ENCODE measurements at regions not wholly inside any gene's neighbourhood (a gene's known extent, or its start where the extent isn't known, plus 50 kb on each side); places are given as distances from the start of the nearest gene placed in this dataset.
"Not testable (repeated sequence)": the region's sequence is repeated elsewhere in the genome, so short reads cannot be mapped to it uniquely, and the experiment has no call there.

GRCh38 chr14:34381304-34381703 is 80.7 kb downstream of the SPTSSA start:
- H3K9me3 ChIP-seq (ENCODE audit: insufficient read depth, low read length); H3K4me3 ChIP-seq (ENCODE audit: insufficient read length, low read depth); H3K9ac ChIP-seq (ENCODE audit: insufficient read length, low read depth); DNase-seq (ENCODE audit: low read depth, low spot score); H3K4me1 ChIP-seq (ENCODE audit: insufficient read depth, insufficient read length); H3K36me3 ChIP-seq (ENCODE audit: insufficient read depth, insufficient read length, low read length); H3K27me3 ChIP-seq (ENCODE audit: insufficient read depth, insufficient read length): not testable (repeated sequence)

GRCh38 chr14:34380471-34380845 is 81.6 kb downstream of the SPTSSA start:
- TF ChIP-seq SUZ12 (IDR thresholded peaks at IDR 0.05; ENCODE audit: extremely low read depth, insufficient read depth, insufficient read length) (no peak), ZNF274 (IDR thresholded peaks at IDR 0.05; ENCODE audit: low read depth, low read length) (no peak), YY1 (IDR thresholded peaks at IDR 0.05; ENCODE audit: insufficient read depth, insufficient read length) (no peak)
- no peaks in the 10 kb centered on the region for H3K36me3 ChIP-seq (ENCODE audit: insufficient read depth, insufficient read length, low read length)
- H3K4me3 ChIP-seq (ENCODE audit: insufficient read length, low read depth), result no peak overlapping the region
- H3K4me1 ChIP-seq (ENCODE audit: insufficient read depth, insufficient read length), result peaks cover 2% of the 10 kb centered on the region
- no peaks in the 10 kb centered on the region for H3K9me3 ChIP-seq (ENCODE audit: insufficient read depth, low read length)
- no peak overlapping the region for H3K9ac ChIP-seq (ENCODE audit: insufficient read length, low read depth)
- no peak for DNase-seq (ENCODE audit: low read depth, low spot score)
- no peaks in the 10 kb centered on the region for H3K27me3 ChIP-seq (ENCODE audit: insufficient read depth, insufficient read length)

- DNase-seq (ENCODE audit: low read depth, low spot score), result no peak
Measured at GRCh38 chr14:34379816-34380470, 82.1 kb downstream of the SPTSSA start.

GRCh38 chr14:34376649-34377267 is 85.3 kb downstream of the SPTSSA start:
- Histone ChIP-seq H3K27me3 (ENCODE audit: insufficient read depth, insufficient read length) (no peaks in the 10 kb centered on the region), H3K36me3 (ENCODE audit: insufficient read depth, insufficient read length, low read length) (no peaks in the 10 kb centered on the region), H3K9me3 (ENCODE audit: insufficient read depth, low read length) (no peaks in the 10 kb centered on the region), H3K4me3 (ENCODE audit: insufficient read length, low read depth) (no peak overlapping the region), H3K9ac (ENCODE audit: insufficient read length, low read depth) (no peak overlapping the region), H3K4me1 (ENCODE audit: insufficient read depth, insufficient read length) (peaks cover 2% of the 10 kb centered on the region)
- no peak for DNase-seq (ENCODE audit: low read depth, low spot score)
- TF ChIP-seq ZNF274 (IDR thresholded peaks at IDR 0.05; ENCODE audit: low read depth, low read length), result no peak
- no peak for TF ChIP-seq YY1 (IDR thresholded peaks at IDR 0.05; ENCODE audit: insufficient read depth, insufficient read length)
- TF ChIP-seq SUZ12 (IDR thresholded peaks at IDR 0.05; ENCODE audit: extremely low read depth, insufficient read depth, insufficient read length), result no peak

More at GRCh38 chr14:34379816-34380470, 82.1 kb downstream of the SPTSSA start:
- H3K9me3 ChIP-seq (ENCODE audit: insufficient read depth, low read length), result no peaks in the 10 kb centered on the region
- no peak overlapping the region for H3K4me3 ChIP-seq (ENCODE audit: insufficient read length, low read depth)
- no peak for TF ChIP-seq SUZ12 (IDR thresholded peaks at IDR 0.05; ENCODE audit: extremely low read depth, insufficient read depth, insufficient read length)
- TF ChIP-seq YY1 (IDR thresholded peaks at IDR 0.05; ENCODE audit: insufficient read depth, insufficient read length), result no peak
- no peak for TF ChIP-seq ZNF274 (IDR thresholded peaks at IDR 0.05; ENCODE audit: low read depth, low read length)
- no peaks in the 10 kb centered on the region for H3K27me3 ChIP-seq (ENCODE audit: insufficient read depth, insufficient read length)
- no peak overlapping the region for H3K9ac ChIP-seq (ENCODE audit: insufficient read length, low read depth)
- H3K4me1 ChIP-seq (ENCODE audit: insufficient read depth, insufficient read length), result peaks cover 2% of the 10 kb centered on the region
- no peaks in the 10 kb centered on the region for H3K36me3 ChIP-seq (ENCODE audit: insufficient read depth, insufficient read length, low read length)

- no peaks in the 10 kb centered on the region for H3K9me3 ChIP-seq (ENCODE audit: insufficient read depth, low read length)
- TF ChIP-seq YY1 (IDR thresholded peaks at IDR 0.05; ENCODE audit: insufficient read depth, insufficient read length), result no peak
- no peak overlapping the region for H3K4me3 ChIP-seq (ENCODE audit: insufficient read length, low read depth)
- no peak for DNase-seq (ENCODE audit: low read depth, low spot score)
- no peaks in the 10 kb centered on the region for H3K36me3 ChIP-seq (ENCODE audit: insufficient read depth, insufficient read length, low read length)
- H3K27me3 ChIP-seq (ENCODE audit: insufficient read depth, insufficient read length), result no peaks in the 10 kb centered on the region
- peaks cover 2% of the 10 kb centered on the region for H3K4me1 ChIP-seq (ENCODE audit: insufficient read depth, insufficient read length)
- no peak overlapping the region for H3K9ac ChIP-seq (ENCODE audit: insufficient read length, low read depth)
Measured at GRCh38 chr14:34374998-34375740, 86.9 kb downstream of the SPTSSA start.

- Histone ChIP-seq H3K4me3 (ENCODE audit: insufficient read length, low read depth) (no peak overlapping the region), H3K4me1 (ENCODE audit: insufficient read depth, insufficient read length) (no peaks in the 10 kb centered on the region), H3K9ac (ENCODE audit: insufficient read length, low read depth) (no peak overlapping the region), H3K27me3 (ENCODE audit: insufficient read depth, insufficient read length) (no peaks in the 10 kb centered on the region), H3K36me3 (ENCODE audit: insufficient read depth, insufficient read length, low read length) (no peaks in the 10 kb centered on the region), H3K9me3 (ENCODE audit: insufficient read depth, low read length) (no peaks in the 10 kb centered on the region)
- TF ChIP-seq SUZ12 (IDR thresholded peaks at IDR 0.05; ENCODE audit: extremely low read depth, insufficient read depth, insufficient read length) (no peak), YY1 (IDR thresholded peaks at IDR 0.05; ENCODE audit: insufficient read depth, insufficient read length) (no peak), ZNF274 (IDR thresholded peaks at IDR 0.05; ENCODE audit: low read depth, low read length) (no peak)
- DNase-seq (ENCODE audit: low read depth, low spot score), result no peak
Measured at GRCh38 chr14:34373191-34373590, 88.8 kb downstream of the SPTSSA start.

GRCh38 chr14:34372786-34373185 is 89.3 kb downstream of the SPTSSA start:
- DNase-seq (ENCODE audit: low read depth, low spot score), result no peak
- H3K9me3 ChIP-seq (ENCODE audit: insufficient read depth, low read length), result no peaks in the 10 kb centered on the region
- H3K9ac ChIP-seq (ENCODE audit: insufficient read length, low read depth), result no peak overlapping the region
- H3K36me3 ChIP-seq (ENCODE audit: insufficient read depth, insufficient read length, low read length), result no peaks in the 10 kb centered on the region
- TF ChIP-seq ZNF274 (IDR thresholded peaks at IDR 0.05; ENCODE audit: low read depth, low read length) (no peak), SUZ12 (IDR thresholded peaks at IDR 0.05; ENCODE audit: extremely low read depth, insufficient read depth, insufficient read length) (no peak), YY1 (IDR thresholded peaks at IDR 0.05; ENCODE audit: insufficient read depth, insufficient read length) (no peak)
- H3K4me3 ChIP-seq (ENCODE audit: insufficient read length, low read depth), result no peak overlapping the region
- H3K4me1 ChIP-seq (ENCODE audit: insufficient read depth, insufficient read length), result no peaks in the 10 kb centered on the region
- H3K27me3 ChIP-seq (ENCODE audit: insufficient read depth, insufficient read length), result no peaks in the 10 kb centered on the region

All from NT2/D1 (cell line).